RPMI8226 (cell line): ENCODE measurements at regions not wholly inside any gene's neighbourhood (a gene's known extent, or its start where the extent isn't known, plus 50 kb on each side); places are given as distances from the start of the nearest gene placed in this dataset.
A peak's percentile ranks its signal among the peaks of the same experiment; 100 is the strongest.

Source experiments
- DNase-seq: peaks from one replicate; pipeline ENCODE4 v3.0.0-alpha.2; 2015

DNA sequence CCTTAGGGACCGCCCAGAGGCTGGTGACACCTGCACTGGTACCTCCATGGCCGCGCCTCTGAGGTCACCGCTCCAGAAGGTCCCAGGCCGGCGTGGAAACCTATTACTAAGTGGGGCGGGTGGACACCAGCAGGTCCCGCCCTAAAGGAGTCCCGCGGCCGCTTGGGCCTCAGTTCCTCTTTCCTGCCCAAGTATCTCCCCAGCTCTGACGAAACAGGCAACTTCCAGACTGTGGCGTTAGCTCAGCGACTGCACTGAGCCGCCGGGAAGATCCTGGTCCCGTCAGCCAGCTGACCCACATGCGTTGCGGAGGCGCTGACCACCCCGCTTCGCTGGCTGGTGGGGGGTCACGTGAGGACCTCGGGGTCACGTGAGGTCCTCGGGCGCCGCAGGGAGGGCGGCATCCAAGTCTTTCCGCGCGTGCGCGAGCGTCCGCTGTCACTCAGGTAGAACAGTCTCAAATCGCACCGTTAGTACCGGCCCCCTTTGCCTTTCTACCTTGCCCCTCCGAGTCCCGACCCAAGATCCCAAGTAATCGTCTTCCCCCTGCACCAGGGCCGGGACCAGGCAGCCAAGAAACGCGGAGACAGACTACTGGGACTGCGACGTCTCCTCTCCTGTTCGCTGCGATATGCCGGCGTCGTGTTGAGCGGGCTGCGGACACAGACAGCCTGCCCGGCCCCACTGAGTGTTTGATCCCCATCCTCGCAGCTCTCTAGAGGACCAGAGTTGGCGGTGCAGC, 53.7 kb upstream of the KDM4C start:
- DNase-seq: peak; percentile 89

GRCh38 chr9:6702707-6703106, 55.1 kb upstream of the KDM4C start:
- no peak for DNase-seq

- no peak for DNase-seq
These were observed 50.6 kb upstream of the GLDC start for GRCh38 chr9:6696178-6696577.

DNA sequence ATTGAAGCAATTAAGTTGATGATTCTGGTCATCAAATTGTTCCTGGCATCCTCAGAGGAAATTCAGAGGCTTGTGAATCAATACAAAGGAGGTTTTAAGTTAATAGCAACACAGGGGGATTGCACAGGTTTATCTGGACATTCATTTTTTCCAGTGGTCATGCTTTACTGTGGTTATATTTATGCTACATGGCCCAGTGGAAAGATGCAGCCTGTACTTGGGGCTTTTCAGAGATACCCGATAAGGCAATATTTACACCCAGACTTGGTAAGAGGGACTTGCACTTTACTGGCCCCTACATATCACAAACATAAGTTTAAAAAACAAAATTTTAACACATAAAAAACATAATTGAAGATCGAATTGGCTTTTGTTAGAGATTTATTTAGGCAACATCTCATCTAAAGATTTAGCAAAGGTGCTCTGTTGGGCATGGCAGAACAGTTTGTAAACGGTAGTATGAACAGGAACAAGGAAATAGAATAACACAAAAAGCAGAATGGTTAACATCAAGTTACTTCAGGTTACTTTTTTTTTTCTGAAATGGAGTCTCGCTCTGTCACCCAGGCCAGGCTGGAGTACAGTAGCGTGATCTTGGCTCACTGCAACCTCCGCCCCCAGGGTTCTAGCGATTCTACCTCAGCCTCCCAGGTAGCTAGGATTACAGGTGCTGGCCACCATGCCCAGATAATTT, 49.7 kb upstream of the GLDC start:
- DNase-seq: no peak
